ENCODE measurements at regions not wholly inside any gene's neighbourhood (a gene's known extent, or its start where the extent isn't known, plus 50 kb on each side); places are given as distances from the start of the nearest gene placed in this dataset.

- 0% methylated on average over 5 of the region's 5 CpGs for WGBS (ENCODE audit: insufficient coverage, low coverage, missing lambda C conversion rate)
- POLR2A ChIA-PET = no interaction called here
- no peak overlapping the region for H3K4me2 ChIP-seq (ENCODE audit: insufficient read depth, low read length)
- TF ChIP-seq, protein P1, sequence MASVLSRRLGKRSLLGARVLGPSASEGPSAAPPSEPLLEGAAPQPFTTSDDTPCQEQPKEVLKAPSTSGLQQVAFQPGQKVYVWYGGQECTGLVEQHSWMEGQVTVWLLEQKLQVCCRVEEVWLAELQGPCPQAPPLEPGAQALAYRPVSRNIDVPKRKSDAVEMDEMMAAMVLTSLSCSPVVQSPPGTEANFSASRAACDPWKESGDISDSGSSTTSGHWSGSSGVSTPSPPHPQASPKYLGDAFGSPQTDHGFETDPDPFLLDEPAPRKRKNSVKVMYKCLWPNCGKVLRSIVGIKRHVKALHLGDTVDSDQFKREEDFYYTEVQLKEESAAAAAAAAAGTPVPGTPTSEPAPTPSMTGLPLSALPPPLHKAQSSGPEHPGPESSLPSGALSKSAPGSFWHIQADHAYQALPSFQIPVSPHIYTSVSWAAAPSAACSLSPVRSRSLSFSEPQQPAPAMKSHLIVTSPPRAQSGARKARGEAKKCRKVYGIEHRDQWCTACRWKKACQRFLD (CRISPR knock-in tag; IDR thresholded peaks at IDR 0.05) = no peak
- TF ChIP-seq JUNB (CRISPR knock-in tag; conservative IDR thresholded peaks at IDR 0.05) (no peak), ZKSCAN3 (CRISPR knock-in tag; IDR thresholded peaks at IDR 0.05) (no peak), RHOXF2B (CRISPR knock-in tag; conservative IDR thresholded peaks at IDR 0.05) (no peak), KAT8 (IDR thresholded peaks at IDR 0.05; ENCODE audit: low read depth) (no peak), ZNF592 (IDR thresholded peaks at IDR 0.05) (no peak), RAD51 (IDR thresholded peaks at IDR 0.05; ENCODE audit: borderline replicate concordance, low read depth) (no peak), HSF4 (CRISPR knock-in tag; IDR thresholded peaks at IDR 0.05; ENCODE audit: borderline replicate concordance) (no peak), ZNF512 (tag; IDR thresholded peaks at IDR 0.05) (no peak)
- TF ChIP-seq, protein P2, sequence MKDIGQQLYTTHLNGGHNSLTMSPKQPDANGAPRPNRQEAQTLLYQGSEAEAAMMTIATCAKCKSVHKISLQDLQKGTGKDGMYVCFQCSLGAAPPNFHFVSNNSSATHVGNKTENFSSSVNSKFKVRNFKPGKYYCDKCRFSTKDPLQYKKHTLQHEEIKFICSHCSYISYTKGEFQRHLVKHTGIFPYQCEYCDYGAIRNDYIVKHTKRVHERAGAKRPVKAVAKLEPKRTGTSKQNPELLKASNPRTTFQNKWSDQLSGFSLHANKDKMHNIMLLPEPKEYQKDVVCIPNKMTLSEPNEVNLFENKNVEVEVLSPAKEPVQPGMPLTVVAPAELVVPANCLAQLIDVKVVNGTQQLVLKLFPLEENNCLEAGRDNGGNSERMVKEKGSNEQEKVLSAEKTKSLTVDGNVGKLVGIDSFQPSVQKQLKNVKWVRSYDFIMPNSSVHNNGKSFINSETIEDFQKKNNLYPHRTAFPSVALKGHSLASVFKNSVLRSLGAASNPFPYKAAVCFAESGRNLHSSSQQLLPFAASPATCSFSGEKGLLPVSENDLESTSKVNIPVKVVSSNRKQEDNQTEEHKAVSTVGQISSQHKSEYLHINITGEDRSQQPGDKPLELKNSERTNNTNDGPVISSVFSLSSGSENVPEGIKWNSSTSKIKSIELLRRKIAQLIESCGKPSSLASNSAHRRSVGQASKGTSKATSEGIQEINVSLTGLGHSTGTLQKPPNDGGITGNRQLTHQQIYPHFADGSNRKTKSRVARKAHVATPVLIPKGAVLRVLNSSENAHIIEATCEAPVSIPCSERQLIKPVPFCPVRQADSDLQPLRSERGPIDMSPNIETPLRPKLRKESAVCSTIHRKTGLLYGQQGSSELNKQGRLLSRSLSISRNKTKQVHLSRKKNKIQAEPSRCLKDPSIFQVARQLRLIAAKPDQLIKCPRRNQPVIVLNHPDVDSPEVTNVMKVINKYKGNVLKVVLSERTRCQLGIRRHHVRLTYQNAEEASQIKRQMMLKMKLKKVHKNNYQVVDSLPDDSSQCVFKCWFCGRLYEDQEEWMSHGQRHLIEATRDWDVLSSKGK (CRISPR knock-in tag; IDR thresholded peaks at IDR 0.05) = no peak
- TF ChIP-seq, protein P3, sequence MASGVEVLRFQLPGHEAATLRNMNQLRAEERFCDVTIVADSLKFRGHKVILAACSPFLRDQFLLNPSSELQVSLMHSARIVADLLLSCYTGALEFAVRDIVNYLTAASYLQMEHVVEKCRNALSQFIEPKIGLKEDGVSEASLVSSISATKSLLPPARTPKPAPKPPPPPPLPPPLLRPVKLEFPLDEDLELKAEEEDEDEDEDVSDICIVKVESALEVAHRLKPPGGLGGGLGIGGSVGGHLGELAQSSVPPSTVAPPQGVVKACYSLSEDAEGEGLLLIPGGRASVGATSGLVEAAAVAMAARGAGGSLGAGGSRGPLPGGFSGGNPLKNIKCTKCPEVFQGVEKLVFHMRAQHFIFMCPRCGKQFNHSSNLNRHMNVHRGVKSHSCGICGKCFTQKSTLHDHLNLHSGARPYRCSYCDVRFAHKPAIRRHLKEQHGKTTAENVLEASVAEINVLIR (CRISPR knock-in tag; IDR thresholded peaks at IDR 0.05) = no peak
Measured at GRCh38 chr10:129046962-129047361, 420.1 kb upstream of the MGMT start.

More at GRCh38 chr10:129046962-129047361, 420.1 kb upstream of the MGMT start:
- no peak for FAIRE-seq
- H3K27me3 ChIP-seq (ENCODE audit: control insufficient read depth in 2 of 2, insufficient read depth in 2 of 2, low read length in 2 of 2) = peaks cover 6 to 24% of the 10 kb centered on the region in 2 experiments; a peak in 3 of 5 replicates
- H2AFZ ChIP-seq (ENCODE audit: low read depth, low read length) = no peak overlapping the region
- no peaks in the 10 kb centered on the region for H3K9me3 ChIP-seq (replicated peaks; ENCODE audit: control insufficient read depth, insufficient read depth, low read depth, low read length)
- no peaks in the 10 kb centered on the region for H3K4me1 ChIP-seq (replicated peaks in 1 of 2; ENCODE audit: control insufficient read depth in 2 of 2, insufficient read depth in 2 of 2, low read length in 2 of 2)
- CTCF ChIA-PET (ENCODE audit: low intra/inter-chr PET ratio) = no interaction called here
- in situ Hi-C loops (cut with MboI) (no loop called here), intact Hi-C loops (cut with micrococcal nuclease) (no loop called here)
- DNase-seq (ENCODE audit: extremely low read depth in 1 of 4, low spot score in 3 of 4) = no peak
- no peaks in the 10 kb centered on the region for H3K36me3 ChIP-seq (ENCODE audit: control insufficient read depth, insufficient read depth, low read length)
- no peak for ATAC-seq
- no peaks in the 10 kb centered on the region for H4K20me1 ChIP-seq (replicated peaks; ENCODE audit: control insufficient read depth, insufficient read depth, low read length)
- H3K9me1 ChIP-seq (ENCODE audit: control insufficient read depth, insufficient read depth, low read length) = no peaks in the 10 kb centered on the region
- no peak overlapping the region for H3K27ac ChIP-seq (ENCODE audit: extremely low read depth, low read depth, low read length)
- H3K4me3 ChIP-seq = no peak overlapping the region
- no TSS peak for BruUV-seq (replicated peaks)
- no peaks in the 10 kb centered on the region for H3K79me2 ChIP-seq (ENCODE audit: control insufficient read depth, insufficient read depth, low read length)
- H3K9ac ChIP-seq (ENCODE audit: insufficient read depth in 1 of 2, low read depth in 2 of 2, low read length in 2 of 2) = no peak overlapping the region

Data from K562 (cell line).